ENCODE measurements at regions not wholly inside any gene's neighbourhood (a gene's known extent, or its start where the extent isn't known, plus 50 kb on each side); places are given as distances from the start of the nearest gene placed in this dataset.
A peak's percentile ranks its signal among the peaks of the same experiment; 100 is the strongest.
"Not testable (repeated sequence)": the region's sequence is repeated elsewhere in the genome, so short reads cannot be mapped to it uniquely, and the experiment has no call there.

- Mint-ChIP-seq H3K4me1 (ENCODE audit: low read depth) (peaks cover 2% of the 10 kb centered on the region), H3K9me3 (no peaks in the 10 kb centered on the region), H3K27me3 (ENCODE audit: low read depth) (no peaks in the 10 kb centered on the region), H3K36me3 (ENCODE audit: low read depth) (no peaks in the 10 kb centered on the region), H3K27ac (no peak overlapping the region), H3K4me3 (no peak overlapping the region)
These were observed 135.6 kb downstream of the BRMS1L start for GRCh38 chr14:35961697-35962274.

GRCh38 chr14:35959835-35960234 is 133.7 kb downstream of the BRMS1L start:
- no peaks in the 10 kb centered on the region for H3K9me3 Mint-ChIP-seq
- no peak overlapping the region for H3K4me3 Mint-ChIP-seq
- H3K27ac Mint-ChIP-seq = no peak overlapping the region

GRCh38 chr14:35958499-35958898 is 132.4 kb downstream of the BRMS1L start:
- Mint-ChIP-seq H3K9me3 (no peaks in the 10 kb centered on the region), H3K27me3 (ENCODE audit: low read depth) (no peaks in the 10 kb centered on the region), H3K4me1 (ENCODE audit: low read depth) (peaks cover 2% of the 10 kb centered on the region), H3K4me3 (no peak overlapping the region), H3K27ac (no peak overlapping the region), H3K36me3 (ENCODE audit: low read depth) (no peaks in the 10 kb centered on the region)

More at GRCh38 chr14:35959835-35960234, 133.7 kb downstream of the BRMS1L start:
- Mint-ChIP-seq H3K4me1 (ENCODE audit: low read depth) (peaks cover 2% of the 10 kb centered on the region), H3K27me3 (ENCODE audit: low read depth) (no peaks in the 10 kb centered on the region), H3K36me3 (ENCODE audit: low read depth) (no peaks in the 10 kb centered on the region)

- Mint-ChIP-seq H3K27ac (no peak overlapping the region), H3K36me3 (ENCODE audit: low read depth) (no peaks in the 10 kb centered on the region), H3K4me1 (ENCODE audit: low read depth) (peaks cover 2% of the 10 kb centered on the region), H3K9me3 (no peaks in the 10 kb centered on the region), H3K27me3 (ENCODE audit: low read depth) (no peaks in the 10 kb centered on the region), H3K4me3 (no peak overlapping the region)
These were observed 130.4 kb downstream of the BRMS1L start for GRCh38 chr14:35956376-35957085.

GRCh38 chr14:35952584-35952983 is 126.4 kb downstream of the BRMS1L start:
- H3K36me3 Mint-ChIP-seq (ENCODE audit: low read depth) = no peaks in the 10 kb centered on the region
- H3K27ac Mint-ChIP-seq = no peak overlapping the region
- no peaks in the 10 kb centered on the region for H3K4me1 Mint-ChIP-seq (ENCODE audit: low read depth)
- no peaks in the 10 kb centered on the region for H3K9me3 Mint-ChIP-seq
- no peak overlapping the region for H3K4me3 Mint-ChIP-seq
- peaks cover 6% of the 10 kb centered on the region for H3K27me3 Mint-ChIP-seq (ENCODE audit: low read depth)

- no peaks in the 10 kb centered on the region for H3K9me3 Mint-ChIP-seq
- H3K36me3 Mint-ChIP-seq (ENCODE audit: low read depth) = no peaks in the 10 kb centered on the region
- H3K27ac Mint-ChIP-seq = no peak overlapping the region
- no peaks in the 10 kb centered on the region for H3K4me1 Mint-ChIP-seq (ENCODE audit: low read depth)
- H3K27me3 Mint-ChIP-seq (ENCODE audit: low read depth) = peaks cover 6% of the 10 kb centered on the region
- H3K4me3 Mint-ChIP-seq = no peak overlapping the region
These were observed 123.9 kb downstream of the BRMS1L start for GRCh38 chr14:35949920-35950513.

GRCh38 chr14:35947983-35948382 is 121.8 kb downstream of the BRMS1L start:
- H3K27ac Mint-ChIP-seq; H3K27me3 Mint-ChIP-seq (ENCODE audit: low read depth); H3K9me3 Mint-ChIP-seq; H3K36me3 Mint-ChIP-seq (ENCODE audit: low read depth); H3K4me3 Mint-ChIP-seq; H3K4me1 Mint-ChIP-seq (ENCODE audit: low read depth): not testable (repeated sequence)

GRCh38 chr14:35944847-35945246 is 118.7 kb downstream of the BRMS1L start:
- Mint-ChIP-seq H3K27me3 (ENCODE audit: low read depth) (no peaks in the 10 kb centered on the region), H3K4me3 (no peak overlapping the region), H3K9me3 (no peaks in the 10 kb centered on the region), H3K27ac (no peak overlapping the region), H3K36me3 (ENCODE audit: low read depth) (no peaks in the 10 kb centered on the region), H3K4me1 (ENCODE audit: low read depth) (peaks cover 3% of the 10 kb centered on the region)

GRCh38 chr14:35940291-35940690 is 114.2 kb downstream of the BRMS1L start:
- peaks cover 11% of the 10 kb centered on the region for H3K27me3 Mint-ChIP-seq (ENCODE audit: low read depth)

GRCh38 chr14:35938770-35939169 is 112.6 kb downstream of the BRMS1L start:
- Mint-ChIP-seq H3K27ac (no peak overlapping the region), H3K4me1 (ENCODE audit: low read depth) (peaks cover 18% of the 10 kb centered on the region), H3K4me3 (no peak overlapping the region), H3K9me3 (no peaks in the 10 kb centered on the region), H3K27me3 (ENCODE audit: low read depth) (peaks cover 11% of the 10 kb centered on the region), H3K36me3 (ENCODE audit: low read depth) (no peaks in the 10 kb centered on the region)

More at GRCh38 chr14:35940291-35940690, 114.2 kb downstream of the BRMS1L start:
- H3K36me3 Mint-ChIP-seq (ENCODE audit: low read depth) = no peaks in the 10 kb centered on the region
- H3K27ac Mint-ChIP-seq = peak overlapping the region; percentile 26
- H3K4me3 Mint-ChIP-seq = no peak overlapping the region
- H3K9me3 Mint-ChIP-seq = no peaks in the 10 kb centered on the region
- peaks cover 9% of the 10 kb centered on the region for H3K4me1 Mint-ChIP-seq (ENCODE audit: low read depth)

- H3K4me3 Mint-ChIP-seq = peak overlapping the region; percentile 40
- no peaks in the 10 kb centered on the region for H3K9me3 Mint-ChIP-seq
- H3K36me3 Mint-ChIP-seq (ENCODE audit: low read depth) = no peaks in the 10 kb centered on the region
- peaks cover 28% of the 10 kb centered on the region for H3K4me1 Mint-ChIP-seq (ENCODE audit: low read depth)
- H3K27ac Mint-ChIP-seq = peak overlapping the region; percentile 7
- H3K27me3 Mint-ChIP-seq (ENCODE audit: low read depth) = peaks cover 14% of the 10 kb centered on the region
These were observed 108.4 kb downstream of the BRMS1L start for GRCh38 chr14:35934499-35934898.

- Mint-ChIP-seq H3K9me3 (no peaks in the 10 kb centered on the region), H3K27ac (peak overlapping the region; percentile 29), H3K4me1 (ENCODE audit: low read depth) (peaks cover 24% of the 10 kb centered on the region), H3K36me3 (ENCODE audit: low read depth) (no peaks in the 10 kb centered on the region), H3K27me3 (ENCODE audit: low read depth) (peaks cover 12% of the 10 kb centered on the region), H3K4me3 (peak overlapping the region; percentile 80)
These were observed 106.6 kb downstream of the BRMS1L start for GRCh38 chr14:35932659-35933159.

- H3K9me3 Mint-ChIP-seq = no peaks in the 10 kb centered on the region
- peaks cover 23% of the 10 kb centered on the region for H3K4me1 Mint-ChIP-seq (ENCODE audit: low read depth)
- no peaks in the 10 kb centered on the region for H3K36me3 Mint-ChIP-seq (ENCODE audit: low read depth)
- H3K27me3 Mint-ChIP-seq (ENCODE audit: low read depth) = peaks cover 7% of the 10 kb centered on the region
- H3K4me3 Mint-ChIP-seq = peak overlapping the region; percentile 80
- H3K27ac Mint-ChIP-seq = no peak overlapping the region
These were observed 106.0 kb downstream of the BRMS1L start for GRCh38 chr14:35932136-35932535.

GRCh38 chr14:35931346-35931745 is 105.2 kb downstream of the BRMS1L start:
- no peaks in the 10 kb centered on the region for H3K36me3 Mint-ChIP-seq (ENCODE audit: low read depth)
- no peak overlapping the region for H3K27ac Mint-ChIP-seq
- H3K27me3 Mint-ChIP-seq (ENCODE audit: low read depth) = peaks cover 7% of the 10 kb centered on the region
- H3K4me3 Mint-ChIP-seq = no peak overlapping the region
- no peaks in the 10 kb centered on the region for H3K9me3 Mint-ChIP-seq
- peaks cover 23% of the 10 kb centered on the region for H3K4me1 Mint-ChIP-seq (ENCODE audit: low read depth)

- H3K4me1 Mint-ChIP-seq (ENCODE audit: low read depth) = peaks cover 16% of the 10 kb centered on the region
- no peak overlapping the region for H3K27ac Mint-ChIP-seq
- H3K36me3 Mint-ChIP-seq (ENCODE audit: low read depth) = no peaks in the 10 kb centered on the region
- peaks cover 7% of the 10 kb centered on the region for H3K27me3 Mint-ChIP-seq (ENCODE audit: low read depth)
- no peaks in the 10 kb centered on the region for H3K9me3 Mint-ChIP-seq
- H3K4me3 Mint-ChIP-seq = no peak overlapping the region
These were observed 103.0 kb downstream of the BRMS1L start for GRCh38 chr14:35929186-35929585.
